Neural cell (in vitro differentiated cells): ENCODE measurements at regions not wholly inside any gene's neighbourhood (a gene's known extent, or its start where the extent isn't known, plus 50 kb on each side); places are given as distances from the start of the nearest gene placed in this dataset.

Source experiments
- H2AFZ ChIP-seq: fragments of 200-600, 300-800 bp; sonication (generic), shearing (Covaris generic); 2 replicates; pipeline ENCODE4 v1.6.0; 2014; ENCODE audit warnings: low read depth, mild to moderate bottlenecking, antibody characterized with exemption, low read length, moderate library complexity
- H3F3A ChIP-seq: fragments of 200-600 bp; shearing (Covaris generic); 2 replicates; pipeline ENCODE4 v1.6.1; 2016; ENCODE audit warnings: mild to moderate bottlenecking, moderate library complexity, mixed read lengths, antibody characterized with exemption, low read length; ENCODE audit not compliant: insufficient read depth, poor library complexity, severe bottlenecking
- H3K27ac ChIP-seq: fragments of 200-600, 300-800 bp; sonication (generic), shearing (Covaris generic); 2 replicates; pipeline ENCODE4 v1.5.1; 2014; ENCODE audit warnings: mild to moderate bottlenecking, low read length, moderate library complexity
- H3K27me3 ChIP-seq: fragments of 300-800, 200-600 bp; sonication (generic), shearing (Covaris generic); 2 replicates; pipeline ENCODE4 v1.6.0; 2014; ENCODE audit warnings: mild to moderate bottlenecking, low read depth, low read length, moderate library complexity; ENCODE audit not compliant: insufficient read depth
- H3K36me3 ChIP-seq: fragments of 300-800, 200-600 bp; sonication (generic), shearing (Covaris generic); 2 replicates; pipeline ENCODE4 v1.5.1; 2014; ENCODE audit warnings: mild to moderate bottlenecking, antibody characterized with exemption, low read length, moderate library complexity; ENCODE audit not compliant: insufficient read depth
- H3K4me2 ChIP-seq: fragments of 300-800, 200-600 bp; sonication (generic), shearing (Covaris generic); 2 replicates; pipeline ENCODE4 v1.6.0; 2014; ENCODE audit warnings: mild to moderate bottlenecking, low read length
- H3K4me3 ChIP-seq: fragments of 300-800, 200-600 bp; sonication (generic), shearing (Covaris generic); 2 replicates; pipeline ENCODE4 v1.5.1; 2014; ENCODE audit warnings: mild to moderate bottlenecking, low read length, moderate library complexity
- H3K79me2 ChIP-seq: fragments of 200-600 bp; shearing (Covaris generic); replicated peaks from 2 replicates; pipeline ENCODE4 v1.6.0; 2014; ENCODE audit warnings: mild to moderate bottlenecking, low read length, moderate library complexity; ENCODE audit not compliant: insufficient read depth
- H3K9ac ChIP-seq: fragments of 300-800, 200-600 bp; sonication (generic), shearing (Covaris generic); 2 replicates; pipeline ENCODE4 v1.6.1; 2016; ENCODE audit warnings: mild to moderate bottlenecking, low read length, mixed read lengths
- H3K9me2 ChIP-seq: fragments of 200-600 bp; shearing (Covaris generic); 2 replicates; pipeline ENCODE4 v1.6.1; 2016; ENCODE audit warnings: mild to moderate bottlenecking, low read length, mixed read lengths; ENCODE audit not compliant: insufficient read depth
- H3K9me3 ChIP-seq: fragments of 200-600, 300-800 bp; sonication (generic), shearing (Covaris generic); 2 replicates; pipeline ENCODE4 v1.6.1; 2016; ENCODE audit warnings: mild to moderate bottlenecking, mixed run types, low read length, moderate library complexity, mixed read lengths
- H4K20me1 ChIP-seq: fragments of 200-600 bp; shearing (Covaris generic); 2 replicates; pipeline ENCODE4 v1.6.1; 2016; ENCODE audit warnings: mild to moderate bottlenecking, mixed run types; ENCODE audit not compliant: insufficient read depth
- CTCF ChIP-seq: fragments of 450-650 bp; IDR thresholded peaks from 2 replicates; pipeline ENCODE4 v1.5.1; 2014; ENCODE audit warnings: antibody characterized with exemption, mild to moderate bottlenecking, moderate library complexity; ENCODE audit not compliant: poor library complexity, severe bottlenecking
- EP300 ChIP-seq: fragments of 450-650 bp; conservative IDR thresholded peaks from 2 replicates; pipeline ENCODE4 v1.6.1; 2014; ENCODE audit warnings: antibody characterized with exemption, mild to moderate bottlenecking, moderate library complexity; ENCODE audit not compliant: poor library complexity, severe bottlenecking
- EZH2 ChIP-seq: fragments of 200-600, 300-800 bp; shearing (Covaris generic), sonication (generic); IDR thresholded peaks from 2 replicates; pipeline ENCODE4 v1.6.1; 2014; ENCODE audit warnings: antibody characterized with exemption, low read length, borderline replicate concordance, mild to moderate bottlenecking; ENCODE audit not compliant: insufficient read depth, poor library complexity, severe bottlenecking
- MXI1 ChIP-seq: fragments of 450-650 bp; conservative IDR thresholded peaks from 2 replicates; pipeline ENCODE4 v1.6.1; 2014; ENCODE audit warnings: antibody characterized with exemption, mild to moderate bottlenecking; ENCODE audit not compliant: poor library complexity, severe bottlenecking
- POLR2AphosphoS5 ChIP-seq: IDR thresholded peaks from 2 replicates; pipeline ENCODE4 v1.6.1; 2012
- RAD21 ChIP-seq: fragments of 450-650 bp; conservative IDR thresholded peaks from 2 replicates; pipeline ENCODE4 v1.6.1; 2014; ENCODE audit warnings: antibody characterized with exemption, mild to moderate bottlenecking, moderate library complexity
- REST ChIP-seq: IDR thresholded peaks from 2 replicates; pipeline ENCODE4 v1.6.1; 2012; ENCODE audit warnings: borderline replicate concordance
- SMC3 ChIP-seq: fragments of 450-650 bp; conservative IDR thresholded peaks from 2 replicates; pipeline ENCODE4 v1.6.1; 2014; ENCODE audit warnings: antibody characterized with exemption, mild to moderate bottlenecking, moderate library complexity; ENCODE audit not compliant: poor library complexity
- TAF1 ChIP-seq: IDR thresholded peaks from 2 replicates; pipeline ENCODE4 v1.6.1; 2012; ENCODE audit warnings: low read depth

- Histone ChIP-seq H3K9ac (no peak overlapping the region), H3K9me3 (no peaks in the 10 kb centered on the region), H4K20me1 (no peaks in the 10 kb centered on the region), H2AFZ (no peak overlapping the region), H3K4me3 (no peak overlapping the region), H3K79me2 (no peaks in the 10 kb centered on the region), H3F3A (no peaks in the 10 kb centered on the region), H3K27me3 (no peaks in the 10 kb centered on the region), H3K9me2 (no peaks in the 10 kb centered on the region), H3K27ac (no peak overlapping the region), H3K4me2 (no peak overlapping the region), H3K36me3 (no peaks in the 10 kb centered on the region)
- TF ChIP-seq CTCF (no peak), MXI1 (no peak), TAF1 (no peak), POLR2AphosphoS5 (no peak), REST (no peak), RAD21 (no peak), EZH2 (no peak), SMC3 (no peak), EP300 (no peak)
Measured at GRCh38 chr21:35428001-35428320, 378.9 kb upstream of the RUNX1 start.

- Histone ChIP-seq H3K4me3 (no peak overlapping the region), H4K20me1 (no peaks in the 10 kb centered on the region), H3K9me2 (no peaks in the 10 kb centered on the region), H3K36me3 (no peaks in the 10 kb centered on the region), H3K9me3 (no peaks in the 10 kb centered on the region), H3K27ac (no peak overlapping the region), H2AFZ (no peak overlapping the region), H3K9ac (no peak overlapping the region), H3K79me2 (no peaks in the 10 kb centered on the region), H3K4me2 (no peak overlapping the region), H3K27me3 (no peaks in the 10 kb centered on the region), H3F3A (no peaks in the 10 kb centered on the region)
- TF ChIP-seq CTCF (no peak), SMC3 (no peak), EP300 (no peak), REST (no peak), MXI1 (no peak), RAD21 (no peak), POLR2AphosphoS5 (no peak), EZH2 (no peak), TAF1 (no peak)
Measured at GRCh38 chr21:35427320-35428000, 378.4 kb upstream of the RUNX1 start.
